Right lobe of liver (tissue), 6 donors: ENCODE measurements at regions not wholly inside any gene's neighbourhood (a gene's known extent, or its start where the extent isn't known, plus 50 kb on each side); places are given as distances from the start of the nearest gene placed in this dataset.

Source experiments
- ATAC-seq, 4 donors: fragments of 200-7000 bp; cut with Tn5 transposase; one replicate each; pipeline ENCODE4 v1.9.1; 2020; ENCODE audit warnings: mild to moderate bottlenecking in 4 of 4, moderate library complexity in 4 of 4
- DNase-seq, 3 donors: peaks; one replicate each; pipeline ENCODE4 v3.0.0-alpha.2; 2020
- H3K27ac ChIP-seq, 3 donors: fragments of 200-600 bp; one replicate each; pipeline ENCODE4 v1.8.0; 2022
- H3K27me3 ChIP-seq, 2 donors: fragments of 200-600 bp; one replicate each; pipeline ENCODE4 v1.8.0; 2022
- H3K36me3 ChIP-seq, 4 donors: fragments of 200-600 bp; sonication (generic) in 1 of 4; one replicate each; pipeline versions ENCODE4 v1.5.1 to v1.8.0; 2017 to 2022; ENCODE audit warnings: control low read depth in 1 of 4
- H3K4me1 ChIP-seq, 4 donors: fragments of 200-600 bp; sonication (generic) in 1 of 4; one replicate each; pipeline versions ENCODE4 v1.5.1 to v1.8.0; 2017 to 2022; ENCODE audit warnings: control low read depth in 1 of 4
- H3K4me3 ChIP-seq, 3 donors: fragments of 200-600 bp; one replicate each; pipeline ENCODE4 v1.8.0; 2022
- H3K9me3 ChIP-seq, 4 donors: fragments of 200-600 bp; sonication (generic) in 1 of 4; one replicate each; pipeline versions ENCODE4 v1.5.1 to v1.8.0; 2017 to 2022; ENCODE audit warnings: control low read depth in 1 of 4
- CTCF ChIP-seq, 4 donors: fragments of 200-600 bp in 3 of 4; fragments of 450-650 bp in 1 of 4; IDR thresholded peaks; one replicate each; pipeline versions ENCODE4 v1.5.1 to v1.8.0; 2016 to 2022; ENCODE audit warnings: antibody characterized with exemption in 4 of 4, mild to moderate bottlenecking in 2 of 4
- POLR2A ChIP-seq: fragments of 450-650 bp; IDR thresholded peaks from one replicate; pipeline ENCODE4 v1.6.1; 2017; ENCODE audit warnings: antibody characterized with exemption, mild to moderate bottlenecking
- WGBS: methylation state at CpG from one replicate; pipeline ENCODE4 v1.1.6; 2018; ENCODE audit warnings: low coverage, low lambda C conversion rate; ENCODE audit not compliant: insufficient coverage; ENCODE audit errors: missing lambda C conversion rate; 5-methylcytosine and 5-hydroxymethylcytosine counted together
- intact Hi-C, 2 donors: fragments of 100-400 bp; cut with DNase I; formaldehyde crosslinking; loops; one replicate each; pipeline versions ENCODE4 v1.11.2 to v1.14.1; 2022
- donor health status: DM: no; HTN: yes; CAD: no.
- donor health status: DM: no; HTN: no; CAD: no.
- donor health status: DM: no; HTN: no; CAD: no.
- donor health status: DM: no; HTN: yes; CAD: no.
- donor health status: DM: no; HTN: yes; CAD: no.

- H3K4me1 ChIP-seq = no peaks in the 10 kb centered on the region
- no peaks in the 10 kb centered on the region for H3K9me3 ChIP-seq
- H3K27me3 ChIP-seq = no peaks in the 10 kb centered on the region
- TF ChIP-seq POLR2A (no peak), CTCF (IDR thresholded peaks at IDR 0.05) (no peak)
- no peak for ATAC-seq
- DNase-seq = no peak
- no peak overlapping the region for H3K27ac ChIP-seq
- WGBS = 53% methylated on average over 2 of the region's 2 CpGs
- H3K36me3 ChIP-seq = no peaks in the 10 kb centered on the region
- intact Hi-C loops = no loop called here
- H3K4me3 ChIP-seq = no peak overlapping the region
These were observed 966.7 kb downstream of the PCDH17 start for GRCh38 chr13:58598241-58598640.

- H3K27ac ChIP-seq = no peak overlapping the region
- WGBS = 93% methylated on average over 7 of the region's 11 CpGs
- intact Hi-C loops = no loop called here
- H3K9me3 ChIP-seq = no peaks in the 10 kb centered on the region
- TF ChIP-seq CTCF (IDR thresholded peaks at IDR 0.05) (no peak), POLR2A (no peak)
- no peaks in the 10 kb centered on the region for H3K4me1 ChIP-seq
- ATAC-seq (no peak), DNase-seq (no peak)
- no peak overlapping the region for H3K4me3 ChIP-seq
- H3K36me3 ChIP-seq = no peaks in the 10 kb centered on the region
- H3K27me3 ChIP-seq = no peaks in the 10 kb centered on the region
These were observed 979.6 kb downstream of the PCDH17 start for GRCh38 chr13:58611117-58611516.

DNA sequence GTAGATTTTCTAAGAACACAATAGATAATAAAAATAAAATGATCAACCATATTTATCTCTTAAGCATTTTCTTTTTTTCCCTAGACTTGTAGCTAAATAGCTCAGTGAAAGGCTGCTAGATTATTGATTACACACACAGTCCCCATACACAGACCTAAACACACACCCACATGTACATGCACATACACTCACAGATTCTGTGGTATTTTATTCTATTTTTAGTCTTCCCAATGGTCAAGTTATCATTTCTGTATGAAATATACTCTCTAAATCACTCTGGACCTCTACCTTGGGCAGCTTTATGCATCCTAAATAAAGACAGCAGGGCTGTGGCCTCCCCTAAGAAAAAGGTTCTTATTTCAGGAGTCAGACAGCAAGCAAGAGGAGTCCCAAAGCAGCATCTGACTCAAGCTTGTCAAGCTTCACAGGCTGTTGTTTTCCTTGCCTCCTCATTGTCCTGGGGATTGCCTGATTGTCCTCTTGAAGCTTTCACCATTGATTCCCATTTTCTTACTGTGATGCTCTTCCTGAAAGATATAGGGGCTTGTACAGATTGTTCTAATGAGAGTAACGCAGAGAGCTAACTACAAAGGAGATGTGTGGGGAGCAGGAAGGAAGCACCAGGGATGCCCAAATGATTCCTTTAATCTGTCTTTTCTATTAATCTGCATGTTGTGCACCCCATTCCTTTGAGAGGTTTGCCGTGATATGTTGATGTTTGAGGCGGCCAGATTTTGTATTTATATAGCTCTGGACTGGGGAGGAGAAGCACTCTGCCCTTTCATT lies 986.5 kb downstream of the PCDH17 start:
- intact Hi-C loops = no loop called here
- Histone ChIP-seq H3K27me3 (no peaks in the 10 kb centered on the region), H3K27ac (no peak overlapping the region), H3K9me3 (no peaks in the 10 kb centered on the region), H3K36me3 (no peaks in the 10 kb centered on the region), H3K4me1 (no peaks in the 10 kb centered on the region), H3K4me3 (no peak overlapping the region)
- TF ChIP-seq CTCF (IDR thresholded peaks at IDR 0.05) (no peak), POLR2A (no peak)
- ATAC-seq = no peak
- 78% methylated on average over 3 of the region's 3 CpGs for WGBS
- DNase-seq = no peak

DNA sequence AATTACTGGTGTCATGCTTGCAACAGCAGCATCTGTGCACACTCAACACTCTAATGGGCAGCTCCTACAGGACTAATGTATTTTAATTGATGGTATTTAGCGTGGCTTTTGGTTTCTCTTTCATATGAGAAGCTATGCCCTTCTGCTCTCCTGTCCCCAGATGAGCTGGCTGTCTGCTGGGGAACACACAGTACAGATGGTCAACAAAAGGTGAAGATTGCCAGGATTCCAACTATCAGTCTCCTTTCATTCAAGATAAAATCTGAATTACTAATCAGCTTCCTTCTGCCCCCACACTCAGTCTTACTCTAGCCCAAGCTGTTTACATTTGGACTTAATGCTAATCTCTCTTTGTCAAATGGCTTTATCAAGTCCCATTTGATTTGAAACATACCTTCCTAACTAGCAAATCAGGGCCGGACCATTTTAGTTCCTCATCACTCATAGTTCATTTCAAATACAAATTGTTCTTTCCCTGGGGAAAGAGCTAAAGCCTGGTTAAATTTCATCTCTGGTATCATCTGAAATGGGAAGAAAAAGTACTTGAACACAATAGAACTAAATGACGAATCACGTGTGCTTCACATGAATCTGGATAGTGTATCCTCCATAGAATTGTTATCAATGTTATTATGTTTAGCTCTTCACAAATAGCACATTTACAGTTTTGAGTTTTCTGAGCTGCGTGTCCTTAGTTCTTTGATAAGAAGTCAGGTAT lies 988.0 kb downstream of the PCDH17 start:
- no peak overlapping the region for H3K27ac ChIP-seq
- ATAC-seq = no peak
- no peaks in the 10 kb centered on the region for H3K4me1 ChIP-seq
- TF ChIP-seq CTCF (IDR thresholded peaks at IDR 0.05) (no peak), POLR2A (no peak)
- DNase-seq = no peak
- intact Hi-C loops = no loop called here
- no peak overlapping the region for H3K4me3 ChIP-seq
- no peaks in the 10 kb centered on the region for H3K9me3 ChIP-seq
- no peaks in the 10 kb centered on the region for H3K36me3 ChIP-seq
- WGBS = 44% methylated on average over 5 of the region's 5 CpGs
- no peaks in the 10 kb centered on the region for H3K27me3 ChIP-seq
